Peyer's patch (tissue), 4 donors: ENCODE measurements at regions not wholly inside any gene's neighbourhood (a gene's known extent, or its start where the extent isn't known, plus 50 kb on each side); places are given as distances from the start of the nearest gene placed in this dataset.

Experiments
- DNase-seq, 3 donors: peaks; one replicate each; pipeline ENCODE4 v3.0.0-alpha.2; 2017 to 2019
- H3K27ac ChIP-seq, 4 donors: fragments of 200-600 bp; sonication (generic); one replicate each; pipeline ENCODE4 v1.5.1; 2016 to 2019
- H3K27me3 ChIP-seq, 2 donors: fragments of 200-600 bp; sonication (generic); one replicate each; pipeline ENCODE4 v1.5.1; 2019
- H3K36me3 ChIP-seq, 3 donors: fragments of 200-600 bp; sonication (generic); one replicate each; pipeline ENCODE4 v1.5.1; 2016 to 2019
- H3K4me1 ChIP-seq, 4 donors: fragments of 200-600 bp; sonication (generic); one replicate each; pipeline ENCODE4 v1.5.1; 2016 to 2019
- H3K4me3 ChIP-seq, 4 donors: fragments of 200-600 bp; sonication (generic); 1 replicate in 3 of 4; 2 replicates in 1 of 4; pipeline ENCODE4 v1.5.1; 2016 to 2019; ENCODE audit warnings: mild to moderate bottlenecking in 1 of 4
- H3K9me3 ChIP-seq, 4 donors: fragments of 200-600 bp; sonication (generic); one replicate each; pipeline ENCODE4 v1.5.1; 2016 to 2019; ENCODE audit warnings: mild to moderate bottlenecking in 1 of 4
- CTCF ChIP-seq, 6 experiments: fragments of 450-650 bp in 4 of 6; fragments of 200-600 bp in 2 of 6; sonication (generic) in 1 of 6; IDR thresholded peaks; one replicate each; pipeline ENCODE4 v1.5.1; 2017 to 2019; ENCODE audit warnings: antibody characterized with exemption in 6 of 6, mild to moderate bottlenecking in 3 of 6, moderate library complexity in 1 of 6
- POLR2A ChIP-seq, 2 donors: fragments of 450-650 bp; IDR thresholded peaks; one replicate each; pipeline ENCODE4 v1.5.1; 2017; ENCODE audit warnings: antibody characterized with exemption in 2 of 2, mild to moderate bottlenecking in 2 of 2, moderate library complexity in 2 of 2

GRCh38 chr16:76964464-76965154 lies 226.4 kb upstream of the MON1B start:
- H3K27me3 ChIP-seq: no peaks in the 10 kb centered on the region
- H3K4me3 ChIP-seq: no peak overlapping the region
- no peak for TF ChIP-seq CTCF (IDR thresholded peaks at IDR 0.05)
- TF ChIP-seq POLR2A (IDR thresholded peaks at IDR 0.05): no peak
- no peak for DNase-seq
- no peaks in the 10 kb centered on the region for H3K36me3 ChIP-seq
- no peak overlapping the region for H3K27ac ChIP-seq
- no peaks in the 10 kb centered on the region for H3K9me3 ChIP-seq
- no peaks in the 10 kb centered on the region for H3K4me1 ChIP-seq

- H3K36me3 ChIP-seq: no peaks in the 10 kb centered on the region
- DNase-seq: no peak
- H3K4me1 ChIP-seq: no peaks in the 10 kb centered on the region
- no peaks in the 10 kb centered on the region for H3K27me3 ChIP-seq
- no peak overlapping the region for H3K4me3 ChIP-seq
- TF ChIP-seq POLR2A (IDR thresholded peaks at IDR 0.05): no peak
- no peak for TF ChIP-seq CTCF (IDR thresholded peaks at IDR 0.05)
- no peak overlapping the region for H3K27ac ChIP-seq
- no peaks in the 10 kb centered on the region for H3K9me3 ChIP-seq
Observed at GRCh38 chr16:76970087-76970744, 220.8 kb upstream of the MON1B start.

- no peak for TF ChIP-seq POLR2A (IDR thresholded peaks at IDR 0.05)
- TF ChIP-seq CTCF (IDR thresholded peaks at IDR 0.05): no peak
- Histone ChIP-seq H3K27ac (no peak overlapping the region), H3K27me3 (no peaks in the 10 kb centered on the region), H3K4me1 (no peaks in the 10 kb centered on the region), H3K36me3 (no peaks in the 10 kb centered on the region), H3K9me3 (no peaks in the 10 kb centered on the region), H3K4me3 (no peak overlapping the region)
- DNase-seq: no peak
Observed at GRCh38 chr16:76970745-76971099, 220.3 kb upstream of the MON1B start.

GRCh38 chr16:76976101-76976500 lies 214.9 kb upstream of the MON1B start:
- no peak for TF ChIP-seq CTCF (IDR thresholded peaks at IDR 0.05)
- TF ChIP-seq POLR2A (IDR thresholded peaks at IDR 0.05): no peak
- Histone ChIP-seq H3K4me1 (no peaks in the 10 kb centered on the region), H3K27me3 (no peaks in the 10 kb centered on the region), H3K27ac (no peak overlapping the region), H3K9me3 (no peaks in the 10 kb centered on the region), H3K36me3 (no peaks in the 10 kb centered on the region), H3K4me3 (no peak overlapping the region)
- DNase-seq: no peak

GRCh38 chr16:76976756-76977155 lies 214.2 kb upstream of the MON1B start:
- no peaks in the 10 kb centered on the region for H3K9me3 ChIP-seq
- H3K27me3 ChIP-seq: no peaks in the 10 kb centered on the region
- H3K27ac ChIP-seq: no peak overlapping the region
- no peak for TF ChIP-seq CTCF (IDR thresholded peaks at IDR 0.05)
- no peak for TF ChIP-seq POLR2A (IDR thresholded peaks at IDR 0.05)
- H3K36me3 ChIP-seq: no peaks in the 10 kb centered on the region
- no peaks in the 10 kb centered on the region for H3K4me1 ChIP-seq
- H3K4me3 ChIP-seq: no peak overlapping the region
- DNase-seq: no peak
